Inflammatory macrophage treated with lipopolysaccharide for 1 hour (primary cell): ENCODE measurements at regions not wholly inside any gene's neighbourhood (a gene's known extent, or its start where the extent isn't known, plus 50 kb on each side); places are given as distances from the start of the nearest gene placed in this dataset.
"Not testable (repeated sequence)": the region's sequence is repeated elsewhere in the genome, so short reads cannot be mapped to it uniquely, and the experiment has no call there.

Source experiments
- DNase-seq, 2 donors: peaks; one replicate each; pipeline ENCODE4 v3.0.0-alpha.2; 2020 to 2022

GRCh38 chr12:67760586-67761275 is 112.2 kb downstream of the DYRK2 start:
- DNase-seq: no peak

GRCh38 chr12:67761566-67761965 is 113.0 kb downstream of the DYRK2 start:
- DNase-seq: no peak

GRCh38 chr12:67764055-67764454 is 115.5 kb downstream of the DYRK2 start:
- no peak for DNase-seq

GRCh38 chr12:67764946-67765619 is 116.5 kb downstream of the DYRK2 start:
- no peak for DNase-seq

GRCh38 chr12:67765776-67766766 is 117.5 kb downstream of the DYRK2 start:
- peak; percentile 18 to 30 for DNase-seq

GRCh38 chr12:67772267-67773169 is 124.0 kb downstream of the DYRK2 start:
- DNase-seq: no peak

GRCh38 chr12:67773896-67774295 is 125.4 kb downstream of the DYRK2 start:
- no peak for DNase-seq

- DNase-seq: no peak
Observed at GRCh38 chr12:67774983-67775587, 126.5 kb downstream of the DYRK2 start.

- DNase-seq: no peak
Observed at GRCh38 chr12:67780580-67781084, 132.1 kb downstream of the DYRK2 start.

GRCh38 chr12:67782573-67782972 is 134.0 kb downstream of the DYRK2 start:
- DNase-seq: no peak

GRCh38 chr12:67783393-67783792 is 134.8 kb downstream of the DYRK2 start:
- DNase-seq: no peak

GRCh38 chr12:67784831-67785230 is 136.3 kb downstream of the DYRK2 start:
- no peak for DNase-seq

- DNase-seq: no peak
Observed at GRCh38 chr12:67786086-67786485, 137.5 kb downstream of the DYRK2 start.

GRCh38 chr12:67788118-67788517 is 139.6 kb downstream of the DYRK2 start:
- no peak for DNase-seq

GRCh38 chr12:67789266-67789665 is 140.7 kb downstream of the DYRK2 start:
- no peak for DNase-seq

GRCh38 chr12:67790660-67791059 is 142.1 kb downstream of the DYRK2 start:
- no peak for DNase-seq

GRCh38 chr12:67791362-67791761 is 142.8 kb downstream of the DYRK2 start:
- DNase-seq: not testable (repeated sequence)

- no peak for DNase-seq
Observed at GRCh38 chr12:67792185-67792584, 143.6 kb downstream of the DYRK2 start.

- no peak for DNase-seq
Observed at GRCh38 chr12:67794161-67794560, 145.6 kb downstream of the DYRK2 start.

- no peak for DNase-seq
Observed at GRCh38 chr12:67795236-67795635, 146.7 kb downstream of the DYRK2 start.

GRCh38 chr12:67797185-67797741 is 148.7 kb downstream of the DYRK2 start:
- no peak for DNase-seq
